T-helper 2 cell (primary cell): ENCODE measurements at regions not wholly inside any gene's neighbourhood (a gene's known extent, or its start where the extent isn't known, plus 50 kb on each side); places are given as distances from the start of the nearest gene placed in this dataset.
"Not testable (repeated sequence)": the region's sequence is repeated elsewhere in the genome, so short reads cannot be mapped to it uniquely, and the experiment has no call there.

Experiments used
- DNase-seq, 5 experiments: peaks; one replicate each; pipeline versions ENCODE4 v3.0.0 to v3.0.0-alpha.2; 2012 to 2022

- DNase-seq: no peak
Observed at GRCh38 chrX:81348388-81348787, 146.5 kb downstream of the SH3BGRL start.

DNA sequence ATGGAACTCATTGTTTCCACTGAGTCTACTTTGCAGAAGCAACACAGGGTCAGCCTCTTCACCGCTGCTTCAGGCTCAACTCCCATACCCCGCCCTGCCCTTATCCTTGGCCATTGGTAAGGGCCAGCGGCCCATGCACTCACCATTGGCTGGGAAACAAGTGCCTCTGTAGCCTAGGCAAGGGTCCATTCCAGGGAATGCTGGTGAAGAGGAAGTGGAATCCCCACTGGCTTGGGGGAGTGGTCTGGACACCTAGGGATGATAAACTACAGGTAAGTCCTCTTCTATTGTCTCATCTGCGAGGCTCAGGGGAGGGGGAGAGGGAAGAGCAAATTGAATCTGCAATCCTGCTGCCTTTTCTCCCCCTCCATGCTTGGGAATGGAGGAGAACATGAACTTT lies 153.1 kb downstream of the SH3BGRL start:
- DNase-seq: no peak

DNA sequence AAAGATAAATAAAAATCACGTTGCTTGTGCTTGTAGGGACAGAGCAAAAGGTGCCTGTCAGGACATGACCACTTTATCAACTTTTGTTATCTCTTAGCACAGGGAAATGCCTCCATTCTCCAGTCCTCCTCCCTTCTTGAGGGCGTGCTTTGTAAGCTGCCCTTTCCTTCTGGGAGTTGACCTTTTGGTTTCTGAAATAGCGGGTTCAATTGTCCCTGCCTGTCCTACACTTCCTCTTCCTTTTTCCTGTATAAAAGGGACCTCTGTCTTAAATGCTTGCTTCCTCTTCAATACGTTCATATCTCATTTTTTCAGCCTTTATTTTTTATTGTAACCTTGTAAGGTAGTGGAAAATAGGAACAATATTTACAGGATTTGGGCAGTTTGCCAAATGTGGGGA lies 153.5 kb downstream of the SH3BGRL start:
- DNase-seq: no peak

DNA sequence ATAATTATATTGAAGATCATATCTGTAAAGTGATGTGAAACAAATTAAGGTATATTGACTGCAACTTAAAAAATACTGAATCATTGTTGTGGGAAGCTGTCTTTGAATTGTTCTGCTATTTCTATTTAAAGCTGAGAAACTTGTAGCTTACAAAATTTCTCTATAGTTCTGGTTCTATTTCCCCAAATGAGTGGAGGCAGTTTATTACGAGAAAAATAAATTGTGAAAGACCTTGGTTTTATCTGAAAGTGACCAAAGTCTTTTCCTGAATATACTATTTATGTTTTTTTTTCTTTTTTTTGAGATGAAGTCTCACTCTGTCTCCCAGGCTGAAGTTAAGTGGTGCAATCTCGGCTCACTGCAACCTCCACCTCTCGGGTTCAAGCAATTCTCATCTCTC lies 165.4 kb downstream of the SH3BGRL start:
- no peak for DNase-seq

DNA sequence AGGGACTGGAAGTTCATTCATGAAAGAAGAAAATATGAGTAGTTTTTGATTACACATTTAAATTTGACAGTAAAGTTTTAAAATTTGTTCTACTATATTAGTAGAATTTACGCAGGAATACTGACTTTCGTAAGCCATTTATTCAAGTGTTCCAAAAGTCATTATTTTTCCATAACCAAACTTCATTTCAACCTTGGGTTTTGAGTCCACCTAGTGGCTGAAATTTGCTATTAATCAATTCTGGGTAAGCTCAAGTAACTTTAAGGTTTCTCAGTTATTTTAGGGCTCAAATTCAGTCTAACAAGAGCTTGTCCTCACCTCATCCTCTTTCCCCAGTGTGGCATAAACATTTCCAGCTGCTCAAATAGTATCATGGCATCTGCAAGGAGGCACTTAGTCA lies 175.4 kb downstream of the SH3BGRL start:
- peak in 1 of 5 experiments; percentile 4 for DNase-seq

DNA sequence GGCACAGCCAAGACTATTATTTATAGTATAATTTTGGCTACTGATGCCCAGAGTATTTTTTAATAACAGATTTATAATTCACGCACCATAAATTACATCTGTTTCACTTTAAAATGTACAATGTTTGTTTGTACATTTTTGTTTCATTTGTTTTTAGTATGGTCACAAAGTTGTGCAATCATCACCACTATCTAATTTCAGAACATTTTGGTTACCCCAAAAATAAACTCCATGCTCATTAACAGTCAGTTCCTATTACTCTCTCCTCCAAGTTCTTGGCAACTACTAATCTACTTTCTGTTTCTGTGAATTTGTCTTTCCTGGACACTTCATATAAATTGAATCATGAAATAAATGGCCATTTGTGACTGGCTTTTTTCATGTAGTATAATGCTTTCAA lies 176.7 kb downstream of the SH3BGRL start:
- no peak for DNase-seq

DNA sequence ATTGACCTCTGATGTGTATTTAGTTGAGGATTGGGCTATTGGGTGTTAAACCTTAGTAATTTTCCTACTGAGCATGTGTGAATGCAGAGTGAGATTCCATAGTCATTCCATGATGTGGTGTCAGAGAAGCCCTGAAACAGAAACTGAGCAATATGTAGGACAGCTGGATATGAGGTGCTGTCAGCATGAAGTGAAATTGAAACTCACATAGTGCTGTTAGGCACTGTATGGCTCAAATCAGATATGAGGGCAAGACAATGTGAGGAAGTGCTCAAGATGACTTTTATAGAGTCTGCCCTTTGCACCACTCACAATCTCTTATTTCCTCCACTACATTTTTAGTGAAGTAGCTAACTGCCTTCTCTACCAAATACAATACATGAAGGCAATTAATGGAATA lies 188.3 kb downstream of the SH3BGRL start:
- DNase-seq: peak in 1 of 5 experiments; percentile 22

DNA sequence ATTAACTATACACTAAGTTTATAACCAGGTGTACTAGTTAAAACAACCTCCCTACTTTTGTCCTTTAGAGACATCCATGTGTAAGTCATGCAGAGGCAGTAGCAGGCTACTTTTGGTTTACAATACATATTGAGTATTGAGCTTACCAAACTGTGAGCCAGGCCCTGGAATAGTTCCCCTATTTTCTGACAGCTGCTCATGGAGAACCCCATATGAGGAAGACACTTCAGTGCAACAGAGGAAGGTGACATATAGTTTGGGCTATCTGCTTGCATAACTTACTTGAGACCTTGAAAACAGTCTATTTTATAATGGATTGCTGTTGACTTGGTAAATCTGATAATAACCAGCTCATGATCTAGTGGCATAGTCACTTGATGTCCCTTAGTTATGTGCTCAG lies 190.5 kb downstream of the SH3BGRL start:
- DNase-seq: no peak

GRCh38 chrX:81405781-81406180 lies 203.9 kb downstream of the SH3BGRL start:
- no peak for DNase-seq

- DNase-seq: no peak
Observed at GRCh38 chrX:81411517-81411916, 209.6 kb downstream of the SH3BGRL start.

- no peak for DNase-seq
Observed at GRCh38 chrX:81412428-81412827, 210.5 kb downstream of the SH3BGRL start.

GRCh38 chrX:81412857-81413256 lies 211.0 kb downstream of the SH3BGRL start:
- DNase-seq: not testable (repeated sequence)

DNA sequence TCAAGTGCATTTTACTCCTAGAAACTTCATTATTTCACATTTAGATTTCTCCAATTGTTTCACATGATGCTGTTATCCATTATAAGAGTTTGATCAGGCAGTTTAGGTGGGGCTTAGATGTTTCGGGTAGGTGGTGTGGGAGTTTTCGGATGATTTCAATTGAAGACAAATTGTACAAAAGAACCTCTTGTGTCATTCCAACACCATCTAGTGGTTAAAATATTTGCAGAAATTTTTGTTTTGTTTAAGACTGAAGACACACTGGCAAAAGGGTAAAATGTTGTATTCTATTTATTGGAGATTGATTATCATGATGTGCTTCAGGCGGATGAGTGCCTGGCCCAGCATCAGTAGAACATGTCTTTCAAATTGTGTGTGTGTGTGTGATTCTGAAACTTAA lies 212.7 kb downstream of the SH3BGRL start:
- no peak for DNase-seq
